Loucy (cell line): ENCODE measurements at regions not wholly inside any gene's neighbourhood (a gene's known extent, or its start where the extent isn't known, plus 50 kb on each side); places are given as distances from the start of the nearest gene placed in this dataset.
A peak's percentile ranks its signal among the peaks of the same experiment; 100 is the strongest.

ENCODE experiments used
- H2AFZ ChIP-seq: fragments of 200-600 bp; sonication (generic); 2 replicates; pipeline ENCODE4 v1.6.0; 2016; ENCODE audit warnings: antibody characterized with exemption, mild to moderate bottlenecking, low read length, moderate library complexity
- H3F3A ChIP-seq: fragments of 200-600 bp; 2 replicates; pipeline ENCODE4 v1.6.0; 2016; ENCODE audit warnings: antibody characterized with exemption, low read depth, mild to moderate bottlenecking
- H3K27me3 ChIP-seq: fragments of 200-600 bp; sonication (generic); 2 replicates; pipeline ENCODE4 v1.6.1; 2014; ENCODE audit warnings: low read length, mild to moderate bottlenecking; ENCODE audit not compliant: insufficient read depth, poor library complexity, severe bottlenecking
- H3K36me3 ChIP-seq: fragments of 200-600 bp; sonication (generic); 2 replicates; pipeline ENCODE4 v1.6.1; 2016; ENCODE audit warnings: low read length; ENCODE audit not compliant: insufficient read depth
- H3K4me1 ChIP-seq: fragments of 200-600 bp; sonication (generic); 2 replicates; pipeline ENCODE4 v1.5.1; 2014; ENCODE audit warnings: low read length, mild to moderate bottlenecking; ENCODE audit not compliant: insufficient read depth, poor library complexity, severe bottlenecking
- H3K4me2 ChIP-seq: fragments of 200-600 bp; sonication (generic); 2 replicates; pipeline ENCODE4 v1.6.0; 2014; ENCODE audit warnings: antibody characterized with exemption, low read length, low read depth, mild to moderate bottlenecking; ENCODE audit not compliant: poor library complexity, severe bottlenecking
- H3K4me3 ChIP-seq: fragments of 200-600 bp; sonication (generic); 2 replicates; pipeline ENCODE4 v1.5.1; 2014; ENCODE audit warnings: low read length, mild to moderate bottlenecking, mixed read lengths; ENCODE audit not compliant: poor library complexity, severe bottlenecking
- H3K79me2 ChIP-seq: fragments of 200-600 bp; sonication (generic); 2 replicates; pipeline ENCODE4 v1.6.1; 2014; ENCODE audit warnings: low read length; ENCODE audit not compliant: insufficient read depth
- H3K9ac ChIP-seq: fragments of 200-600 bp; sonication (generic); 2 replicates; pipeline ENCODE4 v1.6.0; 2014; ENCODE audit warnings: mild to moderate bottlenecking, low read depth, low read length, moderate library complexity; ENCODE audit not compliant: poor library complexity, severe bottlenecking
- H3K9me2 ChIP-seq: fragments of 200-600 bp; sonication (generic); replicated peaks from 2 replicates; pipeline ENCODE4 v1.6.1; 2016; ENCODE audit warnings: low read depth, low read length, mixed read lengths
- H3K9me3 ChIP-seq: fragments of 200-600 bp; sonication (generic); 2 replicates; pipeline ENCODE4 v1.6.1; 2014; ENCODE audit warnings: mild to moderate bottlenecking, antibody characterized with exemption, low read length, low read depth; ENCODE audit not compliant: insufficient read depth
- H4K20me1 ChIP-seq: fragments of 200-600 bp; sonication (generic); 2 replicates; pipeline ENCODE4 v1.6.0; 2014; ENCODE audit warnings: antibody characterized with exemption, low read length, mild to moderate bottlenecking; ENCODE audit not compliant: insufficient read depth, poor library complexity, severe bottlenecking
- CTCF ChIP-seq: fragments of 200-600 bp; sonication (generic); conservative IDR thresholded peaks from 2 replicates; pipeline ENCODE4 v1.5.1; 2014; ENCODE audit warnings: mild to moderate bottlenecking, antibody characterized with exemption, low read length
- EZH2phosphoT487 ChIP-seq: fragments of 200-600 bp; IDR thresholded peaks from 2 replicates; pipeline ENCODE4 v1.6.1; 2018; ENCODE audit warnings: antibody characterized with exemption, mild to moderate bottlenecking, moderate library complexity, borderline replicate concordance

GRCh38 chr5:124658867-124659557, 87.4 kb downstream of the ZNF608 start:
- Histone ChIP-seq H4K20me1 (no peaks in the 10 kb centered on the region), H3F3A (no peaks in the 10 kb centered on the region), H3K4me3 (no peak overlapping the region), H3K4me2 (no peak overlapping the region), H3K27me3 (peaks cover 10% of the 10 kb centered on the region), H3K9me3 (no peaks in the 10 kb centered on the region), H3K9me2 (no peaks in the 10 kb centered on the region), H2AFZ (no peak overlapping the region), H3K4me1 (peaks cover 10% of the 10 kb centered on the region), H3K36me3 (no peaks in the 10 kb centered on the region), H3K9ac (no peak overlapping the region), H3K79me2 (no peaks in the 10 kb centered on the region)
- no peak for TF ChIP-seq CTCF
- TF ChIP-seq EZH2phosphoT487, result no peak

GRCh38 chr5:124655921-124656511, 90.4 kb downstream of the ZNF608 start:
- Histone ChIP-seq H3K36me3 (no peaks in the 10 kb centered on the region), H2AFZ (no peak overlapping the region), H3K27me3 (peaks cover 40% of the 10 kb centered on the region), H3F3A (no peaks in the 10 kb centered on the region), H3K9me3 (no peaks in the 10 kb centered on the region), H3K4me3 (peak overlapping the region; percentile 38), H3K4me2 (peak overlapping the region; percentile 51), H3K9ac (no peak overlapping the region), H3K79me2 (no peaks in the 10 kb centered on the region), H3K9me2 (no peaks in the 10 kb centered on the region), H4K20me1 (no peaks in the 10 kb centered on the region), H3K4me1 (peaks cover 13% of the 10 kb centered on the region)
- TF ChIP-seq CTCF, result no peak

- Histone ChIP-seq H3K4me2 (no peak overlapping the region), H3K9me2 (no peaks in the 10 kb centered on the region), H3K4me1 (peaks cover 14% of the 10 kb centered on the region), H3K36me3 (no peaks in the 10 kb centered on the region), H3K4me3 (no peak overlapping the region), H3F3A (no peaks in the 10 kb centered on the region), H4K20me1 (no peaks in the 10 kb centered on the region), H3K9me3 (no peaks in the 10 kb centered on the region), H2AFZ (no peak overlapping the region), H3K79me2 (no peaks in the 10 kb centered on the region), H3K9ac (no peak overlapping the region), H3K27me3 (peaks cover 44% of the 10 kb centered on the region)
- TF ChIP-seq CTCF (no peak), EZH2phosphoT487 (no peak)
These were observed 91.1 kb downstream of the ZNF608 start for GRCh38 chr5:124655251-124655917.
